Stromal cell of bone marrow (primary cell): ENCODE measurements at regions not wholly inside any gene's neighbourhood (a gene's known extent, or its start where the extent isn't known, plus 50 kb on each side); places are given as distances from the start of the nearest gene placed in this dataset.

ENCODE experiments used
- DNase-seq: peaks from one replicate; pipeline ENCODE4 v3.0.0-alpha.2; 2012; ENCODE audit warnings: low read depth

DNA sequence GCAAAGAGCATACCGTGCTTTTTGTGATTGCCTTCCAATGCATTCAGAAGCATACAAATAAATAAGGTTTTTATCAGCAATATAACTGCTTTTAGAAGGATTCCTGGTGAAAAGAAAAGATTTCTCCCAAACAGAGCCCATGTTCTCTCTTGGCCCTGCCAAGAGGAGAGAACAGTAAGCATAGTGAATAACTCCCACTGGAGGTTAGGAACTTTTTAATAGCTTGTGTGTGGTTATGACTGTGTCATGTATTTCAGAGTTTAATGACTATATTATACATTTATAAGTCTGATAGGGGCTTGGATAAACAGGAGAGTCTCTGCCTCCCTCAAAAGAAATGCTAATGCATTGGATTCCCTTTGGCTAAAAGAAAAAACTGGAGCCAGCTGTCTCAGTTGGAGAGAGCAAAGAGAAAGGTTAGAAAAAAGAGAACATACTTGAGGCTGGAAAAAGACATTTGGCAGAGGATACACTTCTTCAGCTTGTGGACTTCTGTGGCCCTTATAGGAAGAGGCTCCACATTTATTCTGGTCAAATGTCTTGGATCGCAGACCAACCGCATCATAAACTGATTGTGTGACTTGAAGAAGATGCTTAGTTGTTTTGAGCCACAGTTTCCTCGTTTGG, 63.0 kb upstream of the SPRED2 start:
- peak; percentile 30 for DNase-seq

DNA sequence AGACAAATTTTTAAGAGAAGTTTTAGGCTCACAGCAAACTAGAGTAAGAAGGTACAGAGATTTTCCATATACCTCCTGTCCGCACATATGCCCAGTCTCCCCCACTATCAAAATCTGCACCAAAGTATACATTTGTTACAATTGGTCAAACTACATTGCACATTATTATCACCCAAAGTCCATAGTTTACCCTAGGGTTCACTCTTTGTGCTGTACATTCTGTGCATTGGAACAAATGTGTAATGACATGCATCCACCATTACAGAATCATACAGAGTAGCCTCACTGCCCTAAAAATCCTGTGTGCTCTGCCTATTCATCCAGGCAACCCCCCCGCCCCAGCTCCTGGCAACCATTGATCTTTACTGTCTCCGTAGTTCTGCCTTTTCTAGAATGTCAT, 61.7 kb upstream of the SPRED2 start:
- no peak for DNase-seq

DNA sequence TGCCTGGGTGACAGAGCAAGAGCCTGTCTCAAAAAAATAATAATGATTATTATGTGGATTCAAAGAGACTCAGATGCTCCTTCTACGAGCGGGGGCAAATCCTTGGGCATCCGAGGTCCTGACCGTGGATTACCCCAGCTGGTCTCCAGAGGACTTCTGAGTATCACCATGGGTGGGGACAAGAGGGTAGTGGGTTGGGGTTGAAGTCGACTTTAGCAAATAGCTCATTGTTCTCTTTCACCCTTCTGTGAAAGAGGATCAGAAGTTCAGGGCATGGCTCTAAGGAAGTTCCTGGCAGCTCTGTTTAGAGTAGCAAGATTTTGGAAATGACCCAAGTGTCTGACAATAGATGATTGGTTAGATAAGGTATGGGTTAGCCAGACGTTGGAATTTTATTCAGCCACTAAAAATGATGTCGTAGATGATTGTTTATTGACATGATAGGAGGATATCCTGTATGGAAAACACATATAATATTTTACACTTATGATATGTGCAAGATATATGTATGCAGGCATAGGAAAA, 59.0 kb upstream of the SPRED2 start:
- DNase-seq: no peak

DNA sequence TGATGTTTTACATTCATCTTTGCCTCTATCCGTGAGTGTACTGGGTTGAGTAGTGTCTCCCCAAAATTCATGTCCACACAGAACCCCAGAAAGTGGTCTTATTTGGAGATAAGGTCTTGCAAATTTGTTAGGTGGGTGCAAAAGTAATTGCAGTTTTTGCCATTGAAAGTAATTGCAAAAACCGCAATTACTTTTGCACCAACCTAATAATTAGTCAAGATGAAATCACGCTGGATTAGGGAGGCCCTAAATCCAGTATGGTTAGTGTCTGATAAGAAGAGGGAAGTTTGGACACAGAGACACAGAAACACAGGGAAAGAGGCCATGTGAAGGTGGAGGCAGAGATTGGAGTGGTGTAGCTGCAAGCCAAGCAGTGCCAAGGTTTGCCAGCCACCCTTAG, 57.8 kb upstream of the SPRED2 start:
- no peak for DNase-seq

DNA sequence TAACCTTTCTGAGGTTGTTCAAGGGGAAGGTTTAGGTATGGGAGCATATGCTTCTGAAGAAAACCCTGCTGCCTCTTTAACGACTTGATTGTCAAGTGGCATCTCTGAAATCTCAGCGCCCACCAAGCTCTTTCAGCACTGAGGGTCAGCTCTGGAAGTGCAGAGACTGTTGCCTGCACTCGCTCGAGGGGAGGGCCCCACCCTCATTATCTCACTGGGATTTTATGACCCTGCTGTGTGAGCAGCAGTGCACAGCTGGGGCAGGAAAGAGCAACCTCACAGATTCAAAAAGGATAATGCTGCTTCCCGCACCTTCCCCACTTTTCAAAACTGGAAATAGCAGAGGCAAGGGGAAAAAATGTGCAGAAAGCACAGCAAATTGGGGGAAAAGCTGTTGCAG, 56.9 kb upstream of the SPRED2 start:
- DNase-seq: no peak

DNA sequence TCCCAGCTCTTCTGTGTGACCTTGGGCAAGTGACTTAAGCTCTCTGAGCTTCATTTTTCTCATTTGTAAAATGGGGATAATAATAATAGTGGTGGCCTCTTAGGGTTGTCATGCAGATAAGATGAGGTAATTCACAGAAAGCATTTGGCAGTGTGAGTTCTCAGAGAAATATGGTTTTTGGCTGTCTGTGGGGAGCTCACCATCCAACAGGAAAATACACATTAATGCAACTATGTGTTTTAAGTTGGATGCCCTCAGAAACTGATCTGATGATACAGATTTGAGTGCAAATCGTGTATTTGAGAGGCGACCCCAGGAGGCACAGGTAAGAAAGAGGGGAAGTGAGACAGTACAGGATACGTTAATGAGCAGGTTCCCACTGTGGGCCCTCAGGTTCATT, 56.1 kb upstream of the SPRED2 start:
- no peak for DNase-seq

DNA sequence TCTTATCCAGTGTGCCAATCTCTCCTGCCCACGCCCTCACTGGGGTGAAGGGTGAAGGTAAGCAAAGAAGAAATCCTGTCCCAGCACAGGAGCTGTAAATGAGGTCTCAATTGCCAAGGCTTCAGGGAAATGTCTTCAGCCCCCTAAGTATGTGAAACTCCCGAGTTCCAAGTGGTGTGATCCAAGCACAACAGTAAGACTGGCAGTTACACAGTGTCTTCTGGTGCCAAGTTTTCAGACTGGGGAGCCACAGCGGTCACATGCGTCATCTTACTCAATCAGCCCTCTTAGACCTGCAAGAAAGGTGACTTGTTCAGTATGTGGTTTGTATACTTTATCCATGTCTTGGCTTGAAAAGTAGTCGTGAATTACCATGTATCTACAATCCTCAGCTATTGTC, 55.0 kb upstream of the SPRED2 start:
- DNase-seq: no peak

DNA sequence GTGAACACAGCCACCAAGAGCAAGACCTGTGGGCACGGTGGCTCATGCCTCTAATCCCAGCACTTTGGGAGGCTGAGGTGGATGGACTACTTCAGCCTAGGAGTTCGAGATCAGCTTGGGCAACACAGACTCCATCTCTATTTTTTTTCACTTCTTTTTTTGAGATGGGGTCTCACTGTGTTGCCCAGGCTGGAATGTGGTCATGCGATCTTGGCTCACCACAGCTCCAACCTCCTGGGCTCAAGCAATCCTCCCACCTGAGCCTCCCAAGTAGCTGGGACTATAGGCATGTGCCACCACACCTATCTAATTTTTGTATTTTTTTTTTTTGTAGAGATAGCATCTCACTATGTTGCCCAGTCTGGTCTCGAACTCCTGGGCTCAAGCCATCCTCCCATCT, 54.4 kb upstream of the SPRED2 start:
- no peak for DNase-seq

DNA sequence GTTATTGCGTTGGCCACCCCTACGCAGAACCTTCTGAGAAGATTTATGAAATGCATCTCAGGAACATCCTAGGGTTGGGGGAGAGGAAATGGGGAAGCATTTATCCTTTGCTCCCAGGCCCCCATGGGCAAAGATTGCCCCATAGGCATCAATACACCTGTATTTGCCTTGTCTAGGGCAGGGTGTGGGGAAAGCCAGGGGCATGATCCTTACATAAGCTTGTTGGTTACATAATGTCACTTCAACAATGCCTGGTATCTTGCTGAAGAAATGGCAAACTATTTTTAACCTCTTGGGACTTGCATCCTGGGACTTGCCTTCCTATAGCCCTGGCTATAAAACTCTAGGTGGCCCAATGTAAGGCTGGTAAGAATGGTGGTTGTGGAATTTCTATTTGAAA, 53.9 kb upstream of the SPRED2 start:
- no peak for DNase-seq

DNA sequence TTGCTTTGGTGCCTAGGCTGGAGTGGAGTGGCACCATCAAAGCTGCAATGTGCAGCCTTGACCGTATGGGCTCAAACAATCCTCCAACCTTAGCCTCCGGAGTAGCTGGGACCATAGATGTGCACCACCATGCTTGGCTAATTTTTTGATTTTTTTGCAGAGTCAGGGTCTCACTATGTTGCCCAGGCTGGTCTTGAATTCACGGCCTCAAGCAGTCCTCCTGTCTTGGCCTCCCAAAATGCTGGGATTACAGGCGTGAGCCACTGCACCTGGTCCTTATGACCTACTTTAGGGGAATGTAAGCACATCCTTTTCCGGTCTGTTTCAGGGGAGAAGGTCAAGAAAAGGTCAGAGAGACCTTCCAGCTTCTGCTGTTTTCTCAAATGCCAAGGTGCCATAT, 53.4 kb upstream of the SPRED2 start:
- no peak for DNase-seq

DNA sequence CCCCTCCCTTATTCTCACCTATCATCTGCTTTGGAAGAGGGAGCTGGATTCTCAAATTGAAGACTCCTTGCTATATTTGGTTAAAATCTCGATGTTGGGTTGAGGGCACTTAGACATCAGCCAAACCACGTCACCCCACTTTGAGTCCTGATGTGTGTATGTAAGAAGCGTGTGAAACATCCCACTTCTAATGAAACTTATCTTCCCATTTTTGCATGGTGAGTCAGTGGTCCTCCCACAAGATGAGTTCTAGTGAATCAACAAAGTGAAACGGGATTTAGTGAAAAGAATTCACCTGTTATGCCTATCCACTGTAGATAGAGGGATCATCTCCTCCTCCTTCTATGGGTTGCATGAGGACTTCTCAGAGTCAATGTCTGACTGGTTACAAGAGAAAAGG, 51.4 kb upstream of the SPRED2 start:
- DNase-seq: no peak

DNA sequence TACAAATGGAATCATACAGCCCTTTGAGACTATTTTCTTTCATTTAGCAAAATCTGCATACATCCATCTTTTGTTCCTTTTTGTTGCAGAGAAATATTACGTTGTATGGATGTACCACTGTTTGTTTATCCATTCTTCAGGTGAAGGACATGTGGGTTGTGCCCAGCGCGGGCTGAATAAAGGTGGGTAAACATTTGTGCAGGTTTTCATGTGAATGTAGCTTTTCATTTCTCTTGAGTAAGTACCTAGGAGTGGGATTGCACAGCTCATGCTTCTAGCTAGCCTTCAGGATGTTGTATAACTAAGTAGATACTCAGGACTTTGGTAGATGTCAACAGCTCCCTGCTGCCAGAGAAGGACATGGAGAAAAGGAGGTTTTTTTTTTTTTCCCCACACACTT, 50.6 kb upstream of the SPRED2 start:
- DNase-seq: no peak
